ENCODE measurements at regions not wholly inside any gene's neighbourhood (a gene's known extent, or its start where the extent isn't known, plus 50 kb on each side); places are given as distances from the start of the nearest gene placed in this dataset.

DNA sequence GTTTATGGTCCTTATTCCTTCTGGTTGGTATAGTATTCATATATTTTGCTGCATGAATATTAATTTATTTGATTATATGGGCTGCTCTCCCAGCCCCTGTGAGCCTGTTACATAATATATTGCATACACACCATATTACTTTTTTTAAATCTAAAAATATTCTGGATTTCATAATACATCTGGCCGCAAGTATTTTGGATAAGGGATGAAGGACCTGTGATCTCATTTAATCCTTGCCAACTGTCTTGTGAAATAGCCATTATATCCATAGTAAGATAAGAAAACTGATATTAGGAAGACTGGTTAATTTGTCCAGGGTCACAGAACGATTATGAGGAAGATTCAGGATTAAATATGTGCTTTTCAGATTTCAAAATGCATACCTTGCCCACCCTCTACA lies 433.6 kb downstream of the LPIN1 start:
- H3K4me1 ChIP-seq = no peaks in the 10 kb centered on the region
- H3K36me3 ChIP-seq = no peaks in the 10 kb centered on the region
- TF ChIP-seq, protein P1, sequence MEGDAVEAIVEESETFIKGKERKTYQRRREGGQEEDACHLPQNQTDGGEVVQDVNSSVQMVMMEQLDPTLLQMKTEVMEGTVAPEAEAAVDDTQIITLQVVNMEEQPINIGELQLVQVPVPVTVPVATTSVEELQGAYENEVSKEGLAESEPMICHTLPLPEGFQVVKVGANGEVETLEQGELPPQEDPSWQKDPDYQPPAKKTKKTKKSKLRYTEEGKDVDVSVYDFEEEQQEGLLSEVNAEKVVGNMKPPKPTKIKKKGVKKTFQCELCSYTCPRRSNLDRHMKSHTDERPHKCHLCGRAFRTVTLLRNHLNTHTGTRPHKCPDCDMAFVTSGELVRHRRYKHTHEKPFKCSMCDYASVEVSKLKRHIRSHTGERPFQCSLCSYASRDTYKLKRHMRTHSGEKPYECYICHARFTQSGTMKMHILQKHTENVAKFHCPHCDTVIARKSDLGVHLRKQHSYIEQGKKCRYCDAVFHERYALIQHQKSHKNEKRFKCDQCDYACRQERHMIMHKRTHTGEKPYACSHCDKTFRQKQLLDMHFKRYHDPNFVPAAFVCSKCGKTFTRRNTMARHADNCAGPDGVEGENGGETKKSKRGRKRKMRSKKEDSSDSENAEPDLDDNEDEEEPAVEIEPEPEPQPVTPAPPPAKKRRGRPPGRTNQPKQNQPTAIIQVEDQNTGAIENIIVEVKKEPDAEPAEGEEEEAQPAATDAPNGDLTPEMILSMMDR (IDR thresholded peaks at IDR 0.05) = no peak

DNA sequence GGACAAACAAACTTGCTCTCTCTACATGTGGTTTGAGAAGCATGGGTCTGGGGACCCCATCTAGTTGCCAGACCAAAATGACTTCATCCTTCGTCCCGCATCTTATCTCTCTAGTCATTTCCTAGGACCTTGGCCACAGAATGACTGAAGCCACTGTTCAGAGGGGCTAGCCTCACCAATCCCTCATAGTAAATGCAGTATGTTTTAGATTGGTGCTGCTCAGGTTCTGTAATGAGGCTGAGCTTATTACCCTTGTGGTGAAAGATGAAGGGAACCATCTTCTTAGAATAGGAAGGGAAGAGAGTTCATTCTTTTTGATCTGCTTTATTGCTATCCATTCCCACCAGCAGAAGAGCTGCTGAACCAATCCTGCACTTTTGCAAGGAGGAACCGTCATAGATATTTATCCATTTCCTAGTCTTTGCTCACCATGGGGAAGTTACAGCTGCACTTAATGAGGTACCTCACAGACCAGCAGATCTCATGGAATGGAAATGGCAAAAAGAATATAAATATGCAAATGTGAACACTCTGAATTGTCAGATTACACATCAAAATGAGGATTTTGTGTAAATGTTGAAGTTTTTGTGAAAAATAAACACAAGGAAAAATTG lies 436.7 kb downstream of the LPIN1 start:
- DNase-seq = no peak
- no peaks in the 10 kb centered on the region for H3K9me3 ChIP-seq
- no peaks in the 10 kb centered on the region for H3K36me3 ChIP-seq
- no peak overlapping the region for H3K4me3 ChIP-seq
- intact Hi-C loops (cut with DNase I) = no loop called here
- TF ChIP-seq, protein P1 (IDR thresholded peaks at IDR 0.05) = no peak
- no peak overlapping the region for H3K27ac ChIP-seq
- no peaks in the 10 kb centered on the region for H3K4me1 ChIP-seq
- no peak overlapping the region for H3K9ac ChIP-seq (ENCODE audit: low read depth in 2 of 2, low read length in 2 of 2)
- H3K27me3 ChIP-seq = no peaks in the 10 kb centered on the region

More for the DNA sequence above, 433.6 kb downstream of the LPIN1 start:
- Histone ChIP-seq H3K27ac (no peak overlapping the region), H3K27me3 (no peaks in the 10 kb centered on the region), H3K9ac (ENCODE audit: low read depth in 2 of 2, low read length in 2 of 2) (no peak overlapping the region), H3K9me3 (no peaks in the 10 kb centered on the region), H3K4me3 (no peak overlapping the region)
- no peak for DNase-seq
- intact Hi-C loops (cut with DNase I) = no loop called here

DNA sequence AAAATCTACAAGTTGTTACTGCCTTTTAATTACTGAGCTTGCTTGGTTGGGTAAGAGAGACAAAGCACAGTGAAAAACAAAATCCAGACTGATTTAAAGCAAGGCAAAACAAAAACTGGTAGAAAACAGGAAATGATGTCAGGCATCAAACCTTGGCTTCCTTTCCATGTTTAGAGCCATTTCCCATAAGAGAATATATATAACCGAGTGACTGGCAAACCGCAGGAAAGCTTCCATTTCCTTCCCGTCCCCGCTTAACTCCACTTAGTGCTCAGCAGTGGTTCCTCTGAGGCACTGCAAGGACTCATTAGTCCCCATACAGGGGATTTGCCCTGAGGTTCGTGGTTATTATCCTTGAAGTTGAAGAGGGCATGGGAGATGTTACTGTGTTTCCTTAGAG lies 446.3 kb downstream of the LPIN1 start:
- intact Hi-C loops (cut with DNase I) = no loop called here
- no peaks in the 10 kb centered on the region for H3K4me1 ChIP-seq
- H3K9ac ChIP-seq (ENCODE audit: low read depth in 2 of 2, low read length in 2 of 2) = no peak overlapping the region
- no peak overlapping the region for H3K4me3 ChIP-seq
- H3K36me3 ChIP-seq = no peaks in the 10 kb centered on the region
- TF ChIP-seq, protein P1 (IDR thresholded peaks at IDR 0.05) = no peak
- no peaks in the 10 kb centered on the region for H3K27me3 ChIP-seq
- H3K27ac ChIP-seq = no peak overlapping the region
- DNase-seq = no peak
- no peaks in the 10 kb centered on the region for H3K9me3 ChIP-seq

DNA sequence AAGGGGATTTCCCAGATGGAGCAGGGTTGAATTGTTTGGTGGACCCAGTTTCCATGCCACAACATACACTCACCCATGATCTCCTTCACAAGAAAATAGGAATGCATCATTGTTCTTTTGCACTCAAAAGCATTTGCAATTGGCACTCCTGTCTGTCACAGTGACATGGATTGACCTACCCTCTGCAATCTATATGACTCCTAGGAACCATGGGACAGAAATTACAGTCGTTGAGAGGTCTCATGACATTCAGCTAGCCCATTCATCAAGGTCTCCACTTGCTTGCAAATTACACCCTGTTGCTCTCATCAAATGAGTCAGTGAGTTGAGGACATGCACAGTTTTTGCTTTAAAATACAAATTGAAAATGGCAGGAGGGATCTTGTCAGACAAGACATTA lies 448.5 kb downstream of the LPIN1 start:
- H3K4me1 ChIP-seq = no peaks in the 10 kb centered on the region
- no peak for DNase-seq
- no peaks in the 10 kb centered on the region for H3K36me3 ChIP-seq
- no peaks in the 10 kb centered on the region for H3K9me3 ChIP-seq
- intact Hi-C loops (cut with DNase I) = no loop called here
- H3K27me3 ChIP-seq = no peaks in the 10 kb centered on the region
- TF ChIP-seq, protein P1 (IDR thresholded peaks at IDR 0.05) = no peak
- no peak overlapping the region for H3K4me3 ChIP-seq
- H3K27ac ChIP-seq = no peak overlapping the region
- H3K9ac ChIP-seq (ENCODE audit: low read depth in 2 of 2, low read length in 2 of 2) = no peak overlapping the region

DNA sequence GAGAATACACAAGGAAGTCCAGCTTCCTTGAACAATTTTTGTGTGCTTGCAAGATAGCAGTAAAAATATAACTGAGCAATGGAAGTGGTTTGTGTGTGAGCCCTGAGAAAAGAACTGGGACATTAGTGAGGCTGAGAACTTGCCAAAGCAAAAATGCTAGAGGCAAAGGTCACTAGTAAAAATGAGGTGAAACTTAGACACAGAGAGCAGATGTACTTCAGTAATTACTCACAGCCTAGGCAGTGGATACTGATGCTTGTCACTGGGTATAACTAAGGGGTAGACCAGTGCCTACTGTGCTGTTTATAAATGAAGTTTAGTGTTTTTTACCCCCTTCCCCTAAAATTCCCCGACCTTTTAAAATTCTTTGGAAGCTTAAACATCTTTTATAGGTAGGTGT lies 450.1 kb downstream of the LPIN1 start:
- intact Hi-C loops (cut with DNase I) = no loop called here
- H3K4me1 ChIP-seq = no peaks in the 10 kb centered on the region
- no peak overlapping the region for H3K9ac ChIP-seq (ENCODE audit: low read depth in 2 of 2, low read length in 2 of 2)
- H3K27ac ChIP-seq = no peak overlapping the region
- H3K36me3 ChIP-seq = no peaks in the 10 kb centered on the region
- DNase-seq = no peak
- TF ChIP-seq, protein P1 (IDR thresholded peaks at IDR 0.05) = no peak
- H3K9me3 ChIP-seq = no peaks in the 10 kb centered on the region
- no peaks in the 10 kb centered on the region for H3K27me3 ChIP-seq
- no peak overlapping the region for H3K4me3 ChIP-seq

All from colonic mucosa (tissue), 4 donors.